GM12874 (cell line): ENCODE measurements at regions not wholly inside any gene's neighbourhood (a gene's known extent, or its start where the extent isn't known, plus 50 kb on each side); places are given as distances from the start of the nearest gene placed in this dataset.

Source experiments
- TF ChIP-seq, protein P1 (sequence below): IDR thresholded peaks from 2 replicates; pipeline ENCODE4 v1.5.1; 2011; ENCODE audit warnings: low read depth, mild to moderate bottlenecking, control low read depth, low read length, moderate library complexity; ENCODE audit not compliant: insufficient read depth

DNA sequence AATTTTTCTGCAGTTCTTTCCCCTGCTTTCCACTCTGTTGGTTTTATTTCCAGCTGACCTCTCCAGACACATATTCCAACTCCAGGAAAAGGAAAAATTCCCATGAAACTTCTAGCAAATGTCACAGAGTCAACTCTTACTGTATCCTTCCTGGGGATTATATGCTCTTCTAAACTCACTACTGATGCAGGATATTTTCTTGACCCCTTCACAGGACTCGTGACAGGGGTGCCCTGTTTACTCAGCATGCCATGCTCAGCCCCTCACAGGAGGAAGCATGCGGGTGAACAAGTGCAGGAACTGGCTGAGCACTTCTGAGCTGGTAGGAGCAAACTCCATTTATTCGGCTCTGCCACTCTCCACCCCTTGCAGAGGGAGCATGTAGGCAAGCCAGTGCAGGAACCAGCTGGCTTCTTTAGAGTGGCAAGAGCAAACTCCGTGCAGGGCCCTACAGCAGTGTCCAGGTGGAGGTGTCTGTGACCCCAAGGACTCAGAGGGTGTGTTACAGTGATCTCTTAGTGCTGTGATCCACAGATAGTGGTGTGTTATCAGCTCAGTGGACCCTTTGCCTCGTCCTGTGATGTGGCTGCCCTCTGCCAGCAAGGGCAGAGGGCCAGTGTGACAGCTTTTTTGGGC is 413.6 kb upstream of the GRM7 start:
- TF ChIP-seq, protein P1, sequence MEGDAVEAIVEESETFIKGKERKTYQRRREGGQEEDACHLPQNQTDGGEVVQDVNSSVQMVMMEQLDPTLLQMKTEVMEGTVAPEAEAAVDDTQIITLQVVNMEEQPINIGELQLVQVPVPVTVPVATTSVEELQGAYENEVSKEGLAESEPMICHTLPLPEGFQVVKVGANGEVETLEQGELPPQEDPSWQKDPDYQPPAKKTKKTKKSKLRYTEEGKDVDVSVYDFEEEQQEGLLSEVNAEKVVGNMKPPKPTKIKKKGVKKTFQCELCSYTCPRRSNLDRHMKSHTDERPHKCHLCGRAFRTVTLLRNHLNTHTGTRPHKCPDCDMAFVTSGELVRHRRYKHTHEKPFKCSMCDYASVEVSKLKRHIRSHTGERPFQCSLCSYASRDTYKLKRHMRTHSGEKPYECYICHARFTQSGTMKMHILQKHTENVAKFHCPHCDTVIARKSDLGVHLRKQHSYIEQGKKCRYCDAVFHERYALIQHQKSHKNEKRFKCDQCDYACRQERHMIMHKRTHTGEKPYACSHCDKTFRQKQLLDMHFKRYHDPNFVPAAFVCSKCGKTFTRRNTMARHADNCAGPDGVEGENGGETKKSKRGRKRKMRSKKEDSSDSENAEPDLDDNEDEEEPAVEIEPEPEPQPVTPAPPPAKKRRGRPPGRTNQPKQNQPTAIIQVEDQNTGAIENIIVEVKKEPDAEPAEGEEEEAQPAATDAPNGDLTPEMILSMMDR: no peak

DNA sequence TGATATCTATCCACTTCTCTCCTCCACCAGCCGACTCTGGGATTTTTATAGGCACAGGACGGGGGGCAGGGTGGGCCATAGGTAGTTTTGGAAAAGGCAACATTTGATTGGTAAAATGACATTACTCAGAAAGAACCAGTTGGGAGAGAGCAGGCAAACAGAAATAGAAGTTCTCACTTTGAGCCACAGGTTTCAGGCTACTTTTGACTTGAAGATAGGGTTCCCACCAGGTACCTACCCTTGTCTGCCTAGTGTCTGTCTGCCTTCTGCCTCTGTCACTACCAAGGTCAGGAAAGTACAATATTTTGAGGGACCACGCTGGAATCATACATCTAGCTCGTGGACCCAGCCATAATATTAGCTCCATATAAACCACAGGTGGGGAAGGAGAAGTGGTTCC is 412.9 kb upstream of the GRM7 start:
- TF ChIP-seq, protein P1: no peak

DNA sequence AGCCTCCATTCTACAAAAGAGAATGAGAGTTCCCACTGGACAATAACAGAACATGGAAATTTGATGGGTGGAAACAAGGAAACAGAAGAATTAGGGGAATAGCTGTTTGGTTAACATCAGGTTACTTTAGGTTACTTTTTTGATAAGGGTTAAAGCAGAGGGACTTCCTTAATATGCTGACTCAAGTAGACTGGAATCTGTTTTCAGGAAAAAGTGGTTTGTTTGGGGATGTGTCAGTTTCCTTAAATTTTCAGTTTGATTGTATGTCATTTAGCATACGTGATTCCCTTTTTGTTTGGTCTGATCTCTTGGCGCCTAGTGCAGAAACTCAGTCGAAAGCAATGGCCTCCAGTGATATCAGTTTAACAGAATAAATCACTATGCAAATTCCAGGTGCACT is 411.8 kb upstream of the GRM7 start:
- TF ChIP-seq, protein P1: no peak

DNA sequence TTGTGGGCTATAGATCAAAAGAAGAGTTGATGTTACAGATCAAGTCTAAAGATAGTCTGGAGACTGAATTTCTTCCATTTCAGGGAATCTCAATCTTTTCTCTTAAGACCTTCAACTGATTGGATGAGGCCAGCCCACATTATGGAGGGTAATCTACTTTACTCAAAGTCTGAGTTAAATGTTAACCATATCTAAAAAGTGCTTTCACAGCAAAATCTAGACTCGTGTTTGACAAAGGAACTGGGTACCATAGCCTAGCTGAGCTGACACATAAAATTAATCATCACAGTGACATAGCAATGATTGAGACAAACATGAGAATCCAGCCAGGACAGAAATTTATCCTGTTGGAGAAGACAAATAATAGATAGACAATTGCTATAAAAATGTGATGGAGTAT is 407.9 kb upstream of the GRM7 start:
- TF ChIP-seq, protein P1: no peak

DNA sequence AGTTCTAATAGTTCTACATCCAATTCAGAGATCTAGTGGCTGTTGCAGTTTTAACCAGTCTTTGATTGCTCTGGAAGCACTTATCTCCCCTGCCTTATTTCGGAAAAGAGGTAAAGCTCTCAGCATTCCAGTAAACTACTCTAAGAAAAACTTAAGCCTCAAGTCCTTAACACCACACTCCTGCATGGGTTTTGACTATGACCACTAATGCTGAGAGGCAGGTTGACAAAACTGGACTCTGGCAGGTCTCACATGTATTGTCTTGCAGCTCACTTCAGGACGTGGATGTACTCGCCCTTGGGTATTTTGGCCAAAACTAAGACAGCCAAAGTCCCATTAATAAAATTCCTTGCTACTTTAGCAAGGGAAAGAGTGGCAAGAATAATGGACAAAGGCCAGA is 405.9 kb upstream of the GRM7 start:
- TF ChIP-seq, protein P1: no peak

DNA sequence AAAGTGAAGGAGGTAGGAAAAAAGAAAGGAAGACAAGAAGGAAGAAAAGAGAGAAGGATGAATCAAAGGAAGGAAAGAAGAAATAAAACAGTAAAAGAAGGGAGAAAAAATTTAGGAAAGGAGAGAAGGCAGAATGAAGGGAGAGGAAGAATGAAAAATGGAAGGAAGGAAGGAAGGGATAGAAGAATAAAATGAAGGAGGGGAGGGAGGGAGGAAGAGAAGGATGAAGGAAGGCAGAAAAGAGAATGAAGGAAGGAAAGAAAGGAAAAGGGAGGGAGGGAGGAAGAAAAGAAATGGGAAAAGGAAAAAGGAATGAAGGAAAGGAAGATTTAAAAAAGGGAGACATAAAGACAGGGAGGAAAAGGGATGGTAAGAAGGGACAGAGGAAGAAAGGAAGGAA is 393.7 kb upstream of the GRM7 start:
- TF ChIP-seq, protein P1: no peak

DNA sequence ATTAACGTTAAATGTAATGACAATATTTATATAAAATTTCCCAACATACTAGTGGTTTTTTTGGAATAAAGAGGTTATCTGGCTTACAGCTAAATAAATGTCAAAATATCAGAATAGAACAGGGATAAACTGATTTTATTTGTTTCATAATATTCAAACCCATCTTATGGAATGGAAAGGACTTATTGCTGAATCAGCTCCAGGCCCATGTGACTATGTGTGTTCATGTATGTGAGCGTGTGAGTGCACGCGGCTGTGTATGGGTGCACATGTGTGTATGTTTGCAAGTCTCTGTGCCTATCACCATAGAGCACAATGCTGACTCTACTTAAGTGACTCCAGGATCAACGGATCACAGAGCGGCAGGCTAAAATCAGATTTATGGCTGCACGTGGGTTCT is 392.3 kb upstream of the GRM7 start:
- TF ChIP-seq, protein P1: no peak
